K562 (cell line): ENCODE measurements at regions not wholly inside any gene's neighbourhood (a gene's known extent, or its start where the extent isn't known, plus 50 kb on each side); places are given as distances from the start of the nearest gene placed in this dataset.

Source experiments
- ATAC-seq: fragments of 200-7000 bp; cut with Tn5 transposase; 3 replicates; pipeline ENCODE4 v1.9.1; 2020; ENCODE audit warnings: moderate library complexity
- BruUV-seq: library from RNA; stranded (reverse); fragments of 400-500 nt; replicated peaks from 2 replicates; lab custom pipeline; 2021; lab: Mats Ljungman, UMichigan
- CTCF ChIA-PET: fragments of 300-600 bp; formaldehyde crosslinking; extraction: SDS; loops from one replicate; lab custom pipeline; 2021; ENCODE audit warnings: low intra/inter-chr PET ratio; lab: Yijun Ruan, JAX
- POLR2A ChIA-PET: fragments of 300-600, 350-650 bp; sonication (Branson Sonifier 250); formaldehyde crosslinking; extraction: SDS; loops from one replicate; lab custom pipeline; 2021; ENCODE audit warnings: antibody characterized with exemption, inconsistent platforms; lab: Yijun Ruan, JAX
- DNase-seq, 4 experiments: peaks; one replicate each; pipeline versions ENCODE4 v3.0.0 to v3.0.0-alpha.2; 2011 to 2018; ENCODE audit warnings: low spot score in 3 of 4, mixed read lengths in 3 of 4; ENCODE audit errors: extremely low read depth in 1 of 4
- FAIRE-seq: peaks from 2 replicates; lab custom pipeline; 2011; peaks lifted over from hg19 to GRCh38; lab: Jason Lieb, UNC
- H2AFZ ChIP-seq: 2 replicates; pipeline ENCODE4 v1.6.0; 2011; ENCODE audit warnings: low read depth, low read length, control low read depth, inconsistent platforms
- H3K27ac ChIP-seq: fragments of 200-600 bp; 3 replicates; pipeline ENCODE4 v1.8.0; 2011; ENCODE audit warnings: low read depth, mild to moderate bottlenecking, control low read depth, inconsistent platforms, low read length, moderate library complexity, mixed read lengths; ENCODE audit errors: extremely low read depth
- H3K27me3 ChIP-seq, 2 experiments: fragments of 300-600 bp in 1 of 2; 2 replicates in 1 of 2; 3 replicates in 1 of 2; pipeline versions ENCODE4 v1.6.0 to v1.8.0; 2011; ENCODE audit warnings: inconsistent platforms in 2 of 2, low read length in 2 of 2, mild to moderate bottlenecking in 1 of 2, mixed read lengths in 1 of 2, moderate library complexity in 1 of 2; ENCODE audit not compliant: control insufficient read depth in 2 of 2, insufficient read depth in 2 of 2
- H3K36me3 ChIP-seq: fragments of 300-600 bp; 3 replicates; pipeline ENCODE4 v1.8.0; 2011; ENCODE audit warnings: mild to moderate bottlenecking, low read length, inconsistent platforms; ENCODE audit not compliant: control insufficient read depth, insufficient read depth
- H3K4me1 ChIP-seq, 2 experiments: fragments of 200-600 bp in 1 of 2; replicated peaks in 1 of 2; 2 replicates in 1 of 2; 3 replicates in 1 of 2; pipeline versions ENCODE4 v1.5.1 to v1.8.0; 2011; ENCODE audit warnings: inconsistent platforms in 2 of 2, low read length in 2 of 2, mild to moderate bottlenecking in 1 of 2, mixed read lengths in 1 of 2, moderate library complexity in 1 of 2; ENCODE audit not compliant: control insufficient read depth in 2 of 2, insufficient read depth in 2 of 2
- H3K4me2 ChIP-seq: 2 replicates; pipeline ENCODE4 v1.6.1; 2011; ENCODE audit warnings: low read length, control low read depth, inconsistent platforms, mixed read lengths; ENCODE audit not compliant: insufficient read depth
- H3K4me3 ChIP-seq: fragments of 200-600 bp; sonication (generic), shearing (Covaris generic); 2 replicates; pipeline ENCODE4 v1.5.1; 2016; ENCODE audit warnings: control low read depth, inconsistent platforms
- H3K79me2 ChIP-seq: fragments of 200-600 bp; 3 replicates; pipeline ENCODE4 v1.8.0; 2011; ENCODE audit warnings: low read length, inconsistent platforms; ENCODE audit not compliant: control insufficient read depth, insufficient read depth
- H3K9ac ChIP-seq, 2 experiments: 2 replicates each; pipeline versions ENCODE4 v1.6.0 to v1.6.1; 2011; ENCODE audit warnings: low read depth in 2 of 2, low read length in 2 of 2, control low read depth in 1 of 2, inconsistent platforms in 1 of 2, mild to moderate bottlenecking in 1 of 2, mixed read lengths in 1 of 2; ENCODE audit not compliant: insufficient read depth in 1 of 2
- H3K9me1 ChIP-seq: one replicate; pipeline ENCODE4 v1.6.0; 2011; ENCODE audit warnings: inconsistent platforms, mild to moderate bottlenecking, low read length, moderate library complexity; ENCODE audit not compliant: control insufficient read depth, insufficient read depth
- H3K9me3 ChIP-seq: replicated peaks from 2 replicates; pipeline ENCODE4 v1.5.1; 2011; ENCODE audit warnings: low read depth, low read length, inconsistent platforms; ENCODE audit not compliant: control insufficient read depth, insufficient read depth
- H4K20me1 ChIP-seq: replicated peaks from 2 replicates; pipeline ENCODE4 v1.6.1; 2011; ENCODE audit warnings: low read length, inconsistent platforms, mixed read lengths; ENCODE audit not compliant: control insufficient read depth, insufficient read depth
- CUX1 ChIP-seq: fragments of 200-800 bp; sonication (Bioruptor generic); IDR thresholded peaks from 2 replicates; pipeline ENCODE4 v1.6.1; 2016; ENCODE audit warnings: missing genetic modification characterization, missing compliant biosample characterization
- FOSL1 ChIP-seq: fragments of 200-800 bp; sonication (Bioruptor generic); conservative IDR thresholded peaks from 2 replicates; pipeline ENCODE4 v1.6.1; 2016; ENCODE audit warnings: missing genetic modification characterization, missing compliant biosample characterization
- FOXM1 ChIP-seq, 2 experiments: fragments of 450-650 bp in 1 of 2; sonication (generic) in 1 of 2; formaldehyde crosslinking in 1 of 2; IDR thresholded peaks; 2 replicates each; pipeline versions ENCODE4 v1.6.1 to v1.9.0; 2017 to 2022; ENCODE audit warnings: low read depth in 2 of 2, mild to moderate bottlenecking in 2 of 2, missing genetic modification reagents in 1 of 2, moderate library complexity in 1 of 2
- GTF2B ChIP-seq: IDR thresholded peaks from 2 replicates; pipeline ENCODE4 v1.6.1; 2011; ENCODE audit not compliant: insufficient read length; ENCODE audit errors: extremely low read depth
- HLTF ChIP-seq: fragments of 450-650 bp; IDR thresholded peaks from 2 replicates; pipeline ENCODE4 v1.6.1; 2016
- NR0B1 ChIP-seq: fragments of 450-650 bp; IDR thresholded peaks from one replicate; pipeline ENCODE4 v1.6.1; 2018; ENCODE audit warnings: mild to moderate bottlenecking, moderate library complexity; ENCODE audit not compliant: partially characterized antibody
- SRSF3 ChIP-seq: fragments of 200-400 bp; formaldehyde crosslinking; IDR thresholded peaks from 2 replicates; pipeline ENCODE4 v1.6.1; 2016; ENCODE audit warnings: mild to moderate bottlenecking, low read length, moderate library complexity; ENCODE audit not compliant: insufficient read depth
- TBL1XR1 ChIP-seq, 2 experiments: IDR thresholded peaks; 2 replicates each; pipeline ENCODE4 v1.6.1; 2012; ENCODE audit warnings: improper control_type of control experiment in 2 of 2, low read length in 2 of 2, mild to moderate bottlenecking in 1 of 2
- TCFL5 ChIP-seq: fragments of 250-450 bp; sonication (Bioruptor Pico); conservative IDR thresholded peaks from 2 replicates; pipeline ENCODE4 v1.6.1; 2021; ENCODE audit warnings: mild to moderate bottlenecking, moderate library complexity, matching md5 sums
- USF1 ChIP-seq: sonication (generic); formaldehyde crosslinking; IDR thresholded peaks from 2 replicates; pipeline ENCODE4 v1.9.0; 2022; ENCODE audit warnings: mild to moderate bottlenecking, missing genetic modification reagents
- ZNF398 ChIP-seq: fragments of 250-450 bp; sonication (Bioruptor Pico); IDR thresholded peaks from 2 replicates; pipeline ENCODE4 v1.8.0; 2021; ENCODE audit warnings: moderate library complexity, mild to moderate bottlenecking, inconsistent platforms
- WGBS: fragments of 100-300 bp; shearing (Covaris generic); methylation state at CpG from one replicate; pipeline ENCODE4 v1.1.6; 2016; ENCODE audit warnings: low coverage, mixed read lengths; ENCODE audit not compliant: insufficient coverage; ENCODE audit errors: missing lambda C conversion rate; 5-methylcytosine and 5-hydroxymethylcytosine counted together
- in situ Hi-C: fragments of 300-500 bp; cut with MboI; formaldehyde crosslinking; loops from 4 replicates; pipeline ENCODE4 v1.15.0; 2018; ENCODE audit warnings: inconsistent platforms, mixed read lengths
- intact Hi-C: fragments of 100-400 bp; cut with micrococcal nuclease; formaldehyde crosslinking; loops from 2 replicates; pipeline ENCODE4 v1.14.2; 2022

- no peak for TF ChIP-seq CUX1
- TF ChIP-seq FOSL1 (tag), result no peak
- TF ChIP-seq TBL1XR1 (IDR thresholded peaks at IDR 0.05; ENCODE audit: low read length in 2 of 2), result no peak
Measured at GRCh38 chr20:7155282-7155681, 387.8 kb downstream of the BMP2 start (continued).

GRCh38 chr20:7155794-7156193, 388.3 kb downstream of the BMP2 start:
- Histone ChIP-seq H3K27ac (no peak overlapping the region), H4K20me1 (no peaks in the 10 kb centered on the region), H3K9ac (no peak overlapping the region), H3K4me1 (no peaks in the 10 kb centered on the region), H3K9me1 (no peaks in the 10 kb centered on the region), H3K4me2 (no peak overlapping the region), H3K9me3 (no peaks in the 10 kb centered on the region), H3K4me3 (no peak overlapping the region), H3K27me3 (no peaks in the 10 kb centered on the region), H3K79me2 (no peaks in the 10 kb centered on the region), H2AFZ (no peak overlapping the region), H3K36me3 (no peaks in the 10 kb centered on the region)
- ChIA-PET POLR2A (no interaction called here), CTCF (no interaction called here)
- FAIRE-seq (no peak), ATAC-seq (no peak), DNase-seq (no peak)
- no TSS peak for BruUV-seq
- WGBS, result 0% methylated on average over 2 of the region's 2 CpGs
- in situ Hi-C loops, result no loop called here
- intact Hi-C loops, result no loop called here
- TF ChIP-seq ZNF398 (CRISPR knock-in tag) (no peak), FOXM1 (IDR thresholded peaks at IDR 0.05; ENCODE audit: low read depth) (no peak), FOXM1 (CRISPR knock-in tag; IDR thresholded peaks at IDR 0.05; ENCODE audit: low read depth) (no peak), NR0B1 (no peak), SRSF3 (no peak), HLTF (no peak), USF1 (CRISPR knock-in tag) (no peak), TCFL5 (CRISPR knock-in tag) (no peak), GTF2B (no peak)
